Neural cell (in vitro differentiated cells): ENCODE measurements at regions not wholly inside any gene's neighbourhood (a gene's known extent, or its start where the extent isn't known, plus 50 kb on each side); places are given as distances from the start of the nearest gene placed in this dataset.

Experiments
- H2AFZ ChIP-seq: fragments of 200-600, 300-800 bp; sonication (generic), shearing (Covaris generic); 2 replicates; pipeline ENCODE4 v1.6.0; 2014; ENCODE audit warnings: low read depth, mild to moderate bottlenecking, antibody characterized with exemption, low read length, moderate library complexity
- H3F3A ChIP-seq: fragments of 200-600 bp; shearing (Covaris generic); 2 replicates; pipeline ENCODE4 v1.6.1; 2016; ENCODE audit warnings: mild to moderate bottlenecking, moderate library complexity, mixed read lengths, antibody characterized with exemption, low read length; ENCODE audit not compliant: insufficient read depth, poor library complexity, severe bottlenecking
- H3K27ac ChIP-seq: fragments of 200-600, 300-800 bp; sonication (generic), shearing (Covaris generic); 2 replicates; pipeline ENCODE4 v1.5.1; 2014; ENCODE audit warnings: mild to moderate bottlenecking, low read length, moderate library complexity
- H3K27me3 ChIP-seq: fragments of 300-800, 200-600 bp; sonication (generic), shearing (Covaris generic); 2 replicates; pipeline ENCODE4 v1.6.0; 2014; ENCODE audit warnings: mild to moderate bottlenecking, low read depth, low read length, moderate library complexity; ENCODE audit not compliant: insufficient read depth
- H3K36me3 ChIP-seq: fragments of 300-800, 200-600 bp; sonication (generic), shearing (Covaris generic); 2 replicates; pipeline ENCODE4 v1.5.1; 2014; ENCODE audit warnings: mild to moderate bottlenecking, antibody characterized with exemption, low read length, moderate library complexity; ENCODE audit not compliant: insufficient read depth
- H3K4me2 ChIP-seq: fragments of 300-800, 200-600 bp; sonication (generic), shearing (Covaris generic); 2 replicates; pipeline ENCODE4 v1.6.0; 2014; ENCODE audit warnings: mild to moderate bottlenecking, low read length
- H3K4me3 ChIP-seq: fragments of 300-800, 200-600 bp; sonication (generic), shearing (Covaris generic); 2 replicates; pipeline ENCODE4 v1.5.1; 2014; ENCODE audit warnings: mild to moderate bottlenecking, low read length, moderate library complexity
- H3K79me2 ChIP-seq: fragments of 200-600 bp; shearing (Covaris generic); replicated peaks from 2 replicates; pipeline ENCODE4 v1.6.0; 2014; ENCODE audit warnings: mild to moderate bottlenecking, low read length, moderate library complexity; ENCODE audit not compliant: insufficient read depth
- H3K9ac ChIP-seq: fragments of 300-800, 200-600 bp; sonication (generic), shearing (Covaris generic); 2 replicates; pipeline ENCODE4 v1.6.1; 2016; ENCODE audit warnings: mild to moderate bottlenecking, low read length, mixed read lengths
- H3K9me2 ChIP-seq: fragments of 200-600 bp; shearing (Covaris generic); 2 replicates; pipeline ENCODE4 v1.6.1; 2016; ENCODE audit warnings: mild to moderate bottlenecking, low read length, mixed read lengths; ENCODE audit not compliant: insufficient read depth
- H3K9me3 ChIP-seq: fragments of 200-600, 300-800 bp; sonication (generic), shearing (Covaris generic); 2 replicates; pipeline ENCODE4 v1.6.1; 2016; ENCODE audit warnings: mild to moderate bottlenecking, mixed run types, low read length, moderate library complexity, mixed read lengths
- H4K20me1 ChIP-seq: fragments of 200-600 bp; shearing (Covaris generic); 2 replicates; pipeline ENCODE4 v1.6.1; 2016; ENCODE audit warnings: mild to moderate bottlenecking, mixed run types; ENCODE audit not compliant: insufficient read depth
- CTCF ChIP-seq: fragments of 450-650 bp; IDR thresholded peaks from 2 replicates; pipeline ENCODE4 v1.5.1; 2014; ENCODE audit warnings: antibody characterized with exemption, mild to moderate bottlenecking, moderate library complexity; ENCODE audit not compliant: poor library complexity, severe bottlenecking
- EP300 ChIP-seq: fragments of 450-650 bp; conservative IDR thresholded peaks from 2 replicates; pipeline ENCODE4 v1.6.1; 2014; ENCODE audit warnings: antibody characterized with exemption, mild to moderate bottlenecking, moderate library complexity; ENCODE audit not compliant: poor library complexity, severe bottlenecking
- EZH2 ChIP-seq: fragments of 200-600, 300-800 bp; shearing (Covaris generic), sonication (generic); IDR thresholded peaks from 2 replicates; pipeline ENCODE4 v1.6.1; 2014; ENCODE audit warnings: antibody characterized with exemption, low read length, borderline replicate concordance, mild to moderate bottlenecking; ENCODE audit not compliant: insufficient read depth, poor library complexity, severe bottlenecking
- MXI1 ChIP-seq: fragments of 450-650 bp; conservative IDR thresholded peaks from 2 replicates; pipeline ENCODE4 v1.6.1; 2014; ENCODE audit warnings: antibody characterized with exemption, mild to moderate bottlenecking; ENCODE audit not compliant: poor library complexity, severe bottlenecking
- POLR2AphosphoS5 ChIP-seq: IDR thresholded peaks from 2 replicates; pipeline ENCODE4 v1.6.1; 2012
- RAD21 ChIP-seq: fragments of 450-650 bp; conservative IDR thresholded peaks from 2 replicates; pipeline ENCODE4 v1.6.1; 2014; ENCODE audit warnings: antibody characterized with exemption, mild to moderate bottlenecking, moderate library complexity
- REST ChIP-seq: IDR thresholded peaks from 2 replicates; pipeline ENCODE4 v1.6.1; 2012; ENCODE audit warnings: borderline replicate concordance
- SMC3 ChIP-seq: fragments of 450-650 bp; conservative IDR thresholded peaks from 2 replicates; pipeline ENCODE4 v1.6.1; 2014; ENCODE audit warnings: antibody characterized with exemption, mild to moderate bottlenecking, moderate library complexity; ENCODE audit not compliant: poor library complexity
- TAF1 ChIP-seq: IDR thresholded peaks from 2 replicates; pipeline ENCODE4 v1.6.1; 2012; ENCODE audit warnings: low read depth

- Histone ChIP-seq H3K27ac (no peak overlapping the region), H3K36me3 (no peaks in the 10 kb centered on the region), H3F3A (no peaks in the 10 kb centered on the region), H3K9me3 (no peaks in the 10 kb centered on the region), H3K9me2 (no peaks in the 10 kb centered on the region), H3K9ac (no peak overlapping the region), H3K4me2 (no peak overlapping the region), H3K27me3 (no peaks in the 10 kb centered on the region), H2AFZ (no peak overlapping the region), H3K79me2 (no peaks in the 10 kb centered on the region), H3K4me3 (no peak overlapping the region), H4K20me1 (no peaks in the 10 kb centered on the region)
- TF ChIP-seq EZH2: no peak
Measured at GRCh38 chr17:71921796-71922195, 199.0 kb upstream of the SOX9 start.

- Histone ChIP-seq H3K4me3 (no peak overlapping the region), H3K79me2 (no peaks in the 10 kb centered on the region), H3K36me3 (no peaks in the 10 kb centered on the region), H4K20me1 (no peaks in the 10 kb centered on the region), H3K27me3 (no peaks in the 10 kb centered on the region), H3K9me3 (no peaks in the 10 kb centered on the region), H3K27ac (no peak overlapping the region), H2AFZ (no peak overlapping the region), H3F3A (no peaks in the 10 kb centered on the region), H3K4me2 (no peak overlapping the region), H3K9ac (no peak overlapping the region), H3K9me2 (no peaks in the 10 kb centered on the region)
- TF ChIP-seq SMC3 (no peak), EP300 (no peak), MXI1 (no peak), RAD21 (no peak), CTCF (no peak), REST (no peak), POLR2AphosphoS5 (no peak), TAF1 (no peak)
Measured at GRCh38 chr17:71922439-71922838, 198.4 kb upstream of the SOX9 start.

GRCh38 chr17:71926746-71927398 is 193.9 kb upstream of the SOX9 start:
- H2AFZ ChIP-seq: no peak overlapping the region
- TF ChIP-seq POLR2AphosphoS5: no peak
- no peak for TF ChIP-seq RAD21
- TF ChIP-seq EZH2: no peak
- no peak for TF ChIP-seq SMC3
- TF ChIP-seq TAF1: no peak
- no peak for TF ChIP-seq CTCF
- no peak for TF ChIP-seq MXI1
- no peak for TF ChIP-seq EP300
- TF ChIP-seq REST: no peak
- H3K4me2 ChIP-seq: no peak overlapping the region

More at GRCh38 chr17:71926746-71927398, 193.9 kb upstream of the SOX9 start:
- no peaks in the 10 kb centered on the region for H3F3A ChIP-seq
- H3K9me3 ChIP-seq: no peaks in the 10 kb centered on the region
- H3K4me3 ChIP-seq: no peak overlapping the region
- no peaks in the 10 kb centered on the region for H3K27me3 ChIP-seq
- no peaks in the 10 kb centered on the region for H4K20me1 ChIP-seq
- no peaks in the 10 kb centered on the region for H3K9me2 ChIP-seq
- H3K27ac ChIP-seq: no peak overlapping the region
- no peaks in the 10 kb centered on the region for H3K36me3 ChIP-seq
- no peaks in the 10 kb centered on the region for H3K79me2 ChIP-seq
- no peak overlapping the region for H3K9ac ChIP-seq
